HCT116 (cell line): ENCODE measurements at regions not wholly inside any gene's neighbourhood (a gene's known extent, or its start where the extent isn't known, plus 50 kb on each side); places are given as distances from the start of the nearest gene placed in this dataset.

Source experiments
- CBX3 ChIP-seq: IDR thresholded peaks from 2 replicates; pipeline ENCODE4 v1.6.1; 2012; ENCODE audit warnings: low read depth
- CEBPB ChIP-seq: IDR thresholded peaks from 2 replicates; pipeline ENCODE4 v1.6.1; 2012; ENCODE audit warnings: low read depth
- CTCF ChIP-seq, 3 experiments: fragments of 200-600 bp in 1 of 3; sonication (generic) in 1 of 3; IDR thresholded peaks in 2 of 3; conservative IDR thresholded peaks in 1 of 3; 2 replicates each; pipeline ENCODE4 v1.5.1; 2012 to 2017; ENCODE audit warnings: low read depth in 2 of 3, low read length in 2 of 3, antibody characterized with exemption in 1 of 3, borderline replicate concordance in 1 of 3, control low read depth in 1 of 3, mild to moderate bottlenecking in 1 of 3, mixed read lengths in 1 of 3, mixed run types in 1 of 3, moderate library complexity in 1 of 3; ENCODE audit not compliant: insufficient read depth in 1 of 3
- EZH2 ChIP-seq: fragments of 200-600 bp; sonication (generic); IDR thresholded peaks from 2 replicates; pipeline ENCODE4 v1.6.1; 2017; ENCODE audit warnings: antibody characterized with exemption, mixed run types
- MAX ChIP-seq: IDR thresholded peaks from 2 replicates; pipeline ENCODE4 v1.6.1; 2012
- POLR2A ChIP-seq: IDR thresholded peaks from 2 replicates; pipeline ENCODE4 v1.7.0; 2011; ENCODE audit warnings: borderline replicate concordance; ENCODE audit not compliant: insufficient read depth, insufficient read length; ENCODE audit errors: extremely low read depth
- POLR2AphosphoS5 ChIP-seq: IDR thresholded peaks from 2 replicates; pipeline ENCODE4 v1.6.1; 2011; ENCODE audit warnings: mild to moderate bottlenecking, low read depth, low read length, moderate library complexity
- REST ChIP-seq: IDR thresholded peaks from 2 replicates; pipeline ENCODE4 v1.6.1; 2012; ENCODE audit warnings: low read depth
- SIN3A ChIP-seq: IDR thresholded peaks from 2 replicates; pipeline ENCODE4 v1.6.1; 2012; ENCODE audit warnings: low read depth
- TCF7L2 ChIP-seq: IDR thresholded peaks from 2 replicates; pipeline ENCODE4 v1.7.0; 2011; ENCODE audit warnings: borderline replicate concordance, inconsistent platforms; ENCODE audit not compliant: insufficient read depth, insufficient read length; ENCODE audit errors: extremely low read depth
- YY1 ChIP-seq: IDR thresholded peaks from 2 replicates; pipeline ENCODE4 v1.6.1; 2011; ENCODE audit warnings: low read length, low read depth, moderate library complexity, mild to moderate bottlenecking; ENCODE audit not compliant: insufficient replicate concordance; ENCODE audit errors: extremely low read depth
- ZNF274 ChIP-seq: fragments of 200-500 bp; sonication (Bioruptor generic); IDR thresholded peaks from 2 replicates; pipeline ENCODE4 v1.6.1; 2014; ENCODE audit warnings: mild to moderate bottlenecking, low read depth, low read length, inconsistent platforms
- TF ChIP-seq, protein P1 (sequence below): IDR thresholded peaks from 2 replicates; pipeline ENCODE4 v1.6.1; 2011; ENCODE audit warnings: mild to moderate bottlenecking, low read length, moderate library complexity; ENCODE audit not compliant: insufficient replicate concordance; ENCODE audit errors: extremely low read depth

GRCh38 chrX:86914569-86914968, 603.0 kb upstream of the KLHL4 start:
- TF ChIP-seq CTCF (IDR thresholded peaks at IDR 0.05 in 2 of 3, conservative IDR thresholded peaks at IDR 0.05 in 1 of 3; ENCODE audit: borderline replicate concordance in 1 of 3, insufficient read depth in 1 of 3, low read depth in 2 of 3, low read length in 2 of 3): no peak
- TF ChIP-seq REST: no peak
- TF ChIP-seq CBX3: no peak
- TF ChIP-seq POLR2A: no peak
- no peak for TF ChIP-seq CEBPB
- no peak for TF ChIP-seq SIN3A
- no peak for TF ChIP-seq MAX
- TF ChIP-seq TCF7L2: no peak
- TF ChIP-seq EZH2: no peak
- TF ChIP-seq, protein P1, sequence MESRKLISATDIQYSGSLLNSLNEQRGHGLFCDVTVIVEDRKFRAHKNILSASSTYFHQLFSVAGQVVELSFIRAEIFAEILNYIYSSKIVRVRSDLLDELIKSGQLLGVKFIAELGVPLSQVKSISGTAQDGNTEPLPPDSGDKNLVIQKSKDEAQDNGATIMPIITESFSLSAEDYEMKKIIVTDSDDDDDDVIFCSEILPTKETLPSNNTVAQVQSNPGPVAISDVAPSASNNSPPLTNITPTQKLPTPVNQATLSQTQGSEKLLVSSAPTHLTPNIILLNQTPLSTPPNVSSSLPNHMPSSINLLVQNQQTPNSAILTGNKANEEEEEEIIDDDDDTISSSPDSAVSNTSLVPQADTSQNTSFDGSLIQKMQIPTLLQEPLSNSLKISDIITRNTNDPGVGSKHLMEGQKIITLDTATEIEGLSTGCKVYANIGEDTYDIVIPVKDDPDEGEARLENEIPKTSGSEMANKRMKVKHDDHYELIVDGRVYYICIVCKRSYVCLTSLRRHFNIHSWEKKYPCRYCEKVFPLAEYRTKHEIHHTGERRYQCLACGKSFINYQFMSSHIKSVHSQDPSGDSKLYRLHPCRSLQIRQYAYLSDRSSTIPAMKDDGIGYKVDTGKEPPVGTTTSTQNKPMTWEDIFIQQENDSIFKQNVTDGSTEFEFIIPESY: no peak
- no peak for TF ChIP-seq YY1
- TF ChIP-seq POLR2AphosphoS5: no peak
- no peak for TF ChIP-seq ZNF274
